ENCODE measurements at regions not wholly inside any gene's neighbourhood (a gene's known extent, or its start where the extent isn't known, plus 50 kb on each side); places are given as distances from the start of the nearest gene placed in this dataset.
"Not testable (repeated sequence)": the region's sequence is repeated elsewhere in the genome, so short reads cannot be mapped to it uniquely, and the experiment has no call there.

- DNase-seq, result peak in 1 of 2 donors; percentile 54
Measured at GRCh38 chr1:198935306-198935921, 296.6 kb downstream of the PTPRC start.

- peak; percentile 46 to 49 for DNase-seq
Measured at GRCh38 chr1:198936371-198937083, 297.7 kb downstream of the PTPRC start.

- DNase-seq, result peak; percentile 86 to 99
Measured at GRCh38 chr1:198937231-198938031, 298.6 kb downstream of the PTPRC start.

GRCh38 chr1:198939286-198939685, 300.4 kb downstream of the PTPRC start:
- DNase-seq, result no peak

- DNase-seq, result peak in 1 of 2 donors; percentile 30
Measured at GRCh38 chr1:198939956-198940355, 301.1 kb downstream of the PTPRC start.

- no peak for DNase-seq
Measured at GRCh38 chr1:198942466-198942865, 303.6 kb downstream of the PTPRC start.

- no peak for DNase-seq
Measured at GRCh38 chr1:198943484-198944187, 304.8 kb downstream of the PTPRC start.

GRCh38 chr1:198947456-198947855, 308.6 kb downstream of the PTPRC start:
- DNase-seq, result no peak

- DNase-seq, result no peak
Measured at GRCh38 chr1:198948895-198949659, 310.2 kb downstream of the PTPRC start.

- DNase-seq, result no peak
Measured at GRCh38 chr1:198950036-198950435, 311.2 kb downstream of the PTPRC start.

GRCh38 chr1:198955085-198955484, 316.2 kb downstream of the PTPRC start:
- DNase-seq, result no peak

GRCh38 chr1:198957044-198957443, 318.2 kb downstream of the PTPRC start:
- DNase-seq, result no peak

- DNase-seq, result no peak
Measured at GRCh38 chr1:198959032-198959431, 320.2 kb downstream of the PTPRC start.

GRCh38 chr1:198959676-198960075, 320.8 kb downstream of the PTPRC start:
- no peak for DNase-seq

GRCh38 chr1:198963796-198964195, 325.0 kb downstream of the PTPRC start:
- DNase-seq, result not testable (repeated sequence)

- no peak for DNase-seq
Measured at GRCh38 chr1:198966519-198966918, 327.7 kb downstream of the PTPRC start.

- DNase-seq, result peak; percentile 28 to 30
Measured at GRCh38 chr1:198967566-198967965, 328.7 kb downstream of the PTPRC start.

- DNase-seq, result peak; percentile 54 to 78
Measured at GRCh38 chr1:198968866-198969265, 330.0 kb downstream of the PTPRC start.

- no peak for DNase-seq
Measured at GRCh38 chr1:198969981-198970380, 331.1 kb downstream of the PTPRC start.

GRCh38 chr1:198970916-198971315, 332.1 kb downstream of the PTPRC start:
- DNase-seq, result peak; percentile 54 to 59

GRCh38 chr1:198977909-198978308, 339.1 kb downstream of the PTPRC start:
- DNase-seq, result no peak

GRCh38 chr1:198978523-198978922, 339.7 kb downstream of the PTPRC start:
- DNase-seq, result no peak

All from inflammatory macrophage treated with lipopolysaccharide for 1 hour (primary cell).